DMS153 treated with DMSO at 0.1 percent for 48 hours (cell line): ENCODE measurements at regions not wholly inside any gene's neighbourhood (a gene's known extent, or its start where the extent isn't known, plus 50 kb on each side); places are given as distances from the start of the nearest gene placed in this dataset.

Source experiments
- DNase-seq: peaks from one replicate; lab custom pipeline; 2025; ENCODE audit not compliant: unreplicated experiment; lab: John Stamatoyannopoulos, UW

GRCh38 chr10:44435196-44435595 is 50.3 kb upstream of the CXCL12 start:
- no peak for DNase-seq

- no peak for DNase-seq
Observed at GRCh38 chr10:44436240-44436639, 51.3 kb upstream of the CXCL12 start.

GRCh38 chr10:44437840-44438511 is 53.1 kb upstream of the CXCL12 start:
- DNase-seq: no peak

GRCh38 chr10:44439239-44439957 is 54.5 kb upstream of the CXCL12 start:
- DNase-seq: no peak

GRCh38 chr10:44439958-44440244 is 55.0 kb upstream of the CXCL12 start:
- DNase-seq: no peak

- no peak for DNase-seq
Observed at GRCh38 chr10:44457259-44457658, 72.4 kb upstream of the CXCL12 start.

- DNase-seq: no peak
Observed at GRCh38 chr10:44458671-44459413, 73.9 kb upstream of the CXCL12 start.

- DNase-seq: no peak
Observed at GRCh38 chr10:44459671-44460070, 74.8 kb upstream of the CXCL12 start.

GRCh38 chr10:44460416-44460815 is 75.5 kb upstream of the CXCL12 start:
- DNase-seq: no peak

- DNase-seq: no peak
Observed at GRCh38 chr10:44462338-44462914, 77.5 kb upstream of the CXCL12 start.

- no peak for DNase-seq
Observed at GRCh38 chr10:44463511-44464121, 78.7 kb upstream of the CXCL12 start.

GRCh38 chr10:44464503-44464902 is 79.6 kb upstream of the CXCL12 start:
- DNase-seq: no peak

GRCh38 chr10:44465401-44466115 is 80.7 kb upstream of the CXCL12 start:
- DNase-seq: no peak

- no peak for DNase-seq
Observed at GRCh38 chr10:44466236-44466635, 81.3 kb upstream of the CXCL12 start.

- DNase-seq: no peak
Observed at GRCh38 chr10:44467090-44467489, 82.2 kb upstream of the CXCL12 start.

- no peak for DNase-seq
Observed at GRCh38 chr10:44467900-44468299, 83.0 kb upstream of the CXCL12 start.

GRCh38 chr10:44468525-44468924 is 83.6 kb upstream of the CXCL12 start:
- DNase-seq: no peak

- DNase-seq: no peak
Observed at GRCh38 chr10:44468965-44469364, 84.1 kb upstream of the CXCL12 start.

GRCh38 chr10:44470784-44471183 is 85.9 kb upstream of the CXCL12 start:
- no peak for DNase-seq

GRCh38 chr10:44471410-44471809 is 86.5 kb upstream of the CXCL12 start:
- no peak for DNase-seq

- no peak for DNase-seq
Observed at GRCh38 chr10:44473146-44473545, 88.2 kb upstream of the CXCL12 start.
